ENCODE measurements at regions not wholly inside any gene's neighbourhood (a gene's known extent, or its start where the extent isn't known, plus 50 kb on each side); places are given as distances from the start of the nearest gene placed in this dataset.

- no peak for TF ChIP-seq CTCF (IDR thresholded peaks at IDR 0.05)
- TF ChIP-seq POLR2A (IDR thresholded peaks at IDR 0.05) = no peak
Observed at GRCh38 chr3:95719481-95719880, 1094.9 kb upstream of the EPHA6 start.
